B cell (primary cell): ENCODE measurements at regions not wholly inside any gene's neighbourhood (a gene's known extent, or its start where the extent isn't known, plus 50 kb on each side); places are given as distances from the start of the nearest gene placed in this dataset.

Source experiments
- ATAC-seq: fragments of 200-7000 bp; cut with Tn5 transposase; one replicate; pipeline ENCODE4 v1.10.0; 2021; ENCODE audit warnings: low read depth, mild to moderate bottlenecking, moderate number of reproducible peaks, moderate library complexity
- CTCF ChIA-PET: fragments of 350-600 bp; sonication (Branson Sonifier 250); formaldehyde crosslinking; loops from one replicate; lab custom pipeline; 2021; ENCODE audit warnings: antibody characterized with exemption, inconsistent platforms; lab: Charles Lee
- POLR2A ChIA-PET: fragments of 350-600 bp; sonication (Branson Sonifier 250); formaldehyde crosslinking; loops from one replicate; lab custom pipeline; 2021; ENCODE audit warnings: antibody characterized with exemption; lab: Charles Lee
- DNase-seq: peaks from one replicate; pipeline ENCODE4 v3.0.0; 2013
- H2AFZ ChIP-seq: 2 replicates; pipeline ENCODE4 v1.6.1; 2012; ENCODE audit warnings: mild to moderate bottlenecking, low read depth, low read length; ENCODE audit not compliant: insufficient read depth, poor library complexity, severe bottlenecking
- H3K27ac ChIP-seq, 2 donors: 1 replicate in 1 of 2; 2 replicates in 1 of 2; pipeline ENCODE4 v1.5.1; 2012 to 2013; ENCODE audit warnings: low read length in 2 of 2, mild to moderate bottlenecking in 2 of 2, moderate library complexity in 1 of 2
- H3K27me3 ChIP-seq, 4 experiments: fragments of 200-600 bp in 1 of 4; sonication (generic) in 1 of 4; replicated peaks in 1 of 4; 1 replicate in 2 of 4; 2 replicates in 2 of 4; pipeline versions ENCODE4 v1.6.1 to v1.7.0; 2013 to 2016; ENCODE audit warnings: low read length in 3 of 4, mild to moderate bottlenecking in 2 of 4, mixed read lengths in 1 of 4, moderate library complexity in 1 of 4; ENCODE audit not compliant: insufficient read depth in 4 of 4, control insufficient read depth in 3 of 4; ENCODE audit errors: control extremely low read depth in 1 of 4
- H3K36me3 ChIP-seq, 2 experiments: replicated peaks in 1 of 2; 1 replicate in 1 of 2; 2 replicates in 1 of 2; pipeline versions ENCODE4 v1.6.1 to v1.7.1; 2013; ENCODE audit warnings: low read length in 1 of 2; ENCODE audit not compliant: insufficient read depth in 2 of 2, control insufficient read depth in 1 of 2; ENCODE audit errors: control extremely low read depth in 1 of 2, extremely low read depth in 1 of 2
- H3K4me1 ChIP-seq, 2 donors: fragments of 200-600 bp in 1 of 2; sonication (generic) in 1 of 2; 1 replicate in 1 of 2; 2 replicates in 1 of 2; pipeline versions ENCODE4 v1.5.1 to v1.6.1; 2013 to 2017; ENCODE audit warnings: low read length in 2 of 2; ENCODE audit not compliant: control insufficient read depth in 2 of 2, insufficient read depth in 2 of 2
- H3K4me2 ChIP-seq: replicated peaks from 2 replicates; pipeline ENCODE3; 2012; ENCODE audit warnings: mild to moderate bottlenecking, low read depth, low read length; ENCODE audit not compliant: poor library complexity, severe bottlenecking
- H3K4me3 ChIP-seq, 5 experiments: fragments of 200-600 bp in 1 of 5; sonication (generic) in 1 of 5; 1 replicate in 3 of 5; 2 replicates in 2 of 5; pipeline versions ENCODE4 v1.5.1 to v1.7.0; 2011 to 2016; ENCODE audit warnings: low read length in 4 of 5, mild to moderate bottlenecking in 4 of 5, low read depth in 2 of 5, control low read depth in 1 of 5, moderate library complexity in 1 of 5; ENCODE audit not compliant: insufficient read depth in 1 of 5; ENCODE audit errors: control extremely low read depth in 1 of 5, extremely low read depth in 1 of 5
- H3K79me2 ChIP-seq: fragments of 200-600 bp; sonication (generic); one replicate; pipeline ENCODE4 v1.6.0; 2016; ENCODE audit warnings: low read length; ENCODE audit not compliant: control insufficient read depth, insufficient read depth
- H3K9ac ChIP-seq: fragments of 200-600 bp; sonication (generic); 2 replicates; pipeline ENCODE4 v1.6.1; 2017; ENCODE audit warnings: mild to moderate bottlenecking, low read length, moderate library complexity
- H3K9me3 ChIP-seq, 3 donors: one replicate each; pipeline versions ENCODE4 v1.6.1 to v1.7.1; 2013; ENCODE audit warnings: low read length in 2 of 3; ENCODE audit not compliant: control insufficient read depth in 2 of 3, insufficient read depth in 1 of 3; ENCODE audit errors: control extremely low read depth in 1 of 3
- H4K20me1 ChIP-seq: 2 replicates; pipeline ENCODE4 v1.6.0; 2012; ENCODE audit warnings: mild to moderate bottlenecking, low read length; ENCODE audit not compliant: insufficient read depth, control insufficient read depth, poor library complexity, severe bottlenecking
- H3K27ac Mint-ChIP-seq: one replicate; pipeline ENCODE4 v1.8.0; 2021; ENCODE audit warnings: mixed read lengths
- H3K27me3 Mint-ChIP-seq: one replicate; pipeline ENCODE4 v1.8.0; 2021; ENCODE audit warnings: mixed read lengths
- H3K4me1 Mint-ChIP-seq: one replicate; pipeline ENCODE4 v1.8.0; 2021; ENCODE audit warnings: mixed read lengths
- H3K4me3 Mint-ChIP-seq: one replicate; pipeline ENCODE4 v1.8.0; 2021; ENCODE audit warnings: mixed read lengths
- H3K9me3 Mint-ChIP-seq: one replicate; pipeline ENCODE4 v1.8.0; 2022; ENCODE audit warnings: mixed read lengths; ENCODE audit not compliant: insufficient read depth
- CTCF ChIP-seq: fragments of 200-600 bp; IDR thresholded peaks from one replicate; pipeline ENCODE4 v1.8.0; 2022; ENCODE audit warnings: antibody characterized with exemption, mild to moderate bottlenecking
- EZH2 ChIP-seq: IDR thresholded peaks from 2 replicates; pipeline ENCODE4 v1.6.1; 2012; ENCODE audit warnings: borderline replicate concordance, low read depth, mild to moderate bottlenecking, moderate library complexity, low read length; ENCODE audit not compliant: insufficient read depth, poor library complexity, severe bottlenecking
- WGBS: methylation state at CpG from one replicate; pipeline ENCODE4 v1.1.5; 2013; ENCODE audit warnings: missing lambda C conversion rate; ENCODE audit not compliant: insufficient coverage; 5-methylcytosine and 5-hydroxymethylcytosine counted together
- intact Hi-C: fragments of 100-400 bp; cut with micrococcal nuclease; formaldehyde crosslinking; loops from one replicate; pipeline ENCODE4 v1.10.0; 2022

- Mint-ChIP-seq H3K27me3 (no peaks in the 10 kb centered on the region), H3K27ac (no peak overlapping the region), H3K4me3 (no peak overlapping the region), H3K4me1 (no peaks in the 10 kb centered on the region), H3K9me3 (no peaks in the 10 kb centered on the region)
- Histone ChIP-seq H3K4me2 (no peak overlapping the region), H3K36me3 (no peaks in the 10 kb centered on the region), H3K27ac (no peak overlapping the region), H2AFZ (no peak overlapping the region), H3K79me2 (no peaks in the 10 kb centered on the region), H3K4me1 (no peaks in the 10 kb centered on the region), H3K9ac (no peak overlapping the region), H3K9me3 (no peaks in the 10 kb centered on the region), H4K20me1 (no peaks in the 10 kb centered on the region), H3K4me3 (no peak overlapping the region), H3K27me3 (no peaks in the 10 kb centered on the region)
- no peak for TF ChIP-seq EZH2
- no peak for TF ChIP-seq CTCF
- DNase-seq: no peak
- intact Hi-C loops: no loop called here
- ATAC-seq: no peak
- ChIA-PET POLR2A (no interaction called here), CTCF (no interaction called here)
- WGBS: 71% methylated on average over 2 of the region's 4 CpGs
These were observed 62.1 kb downstream of the CRPPA start for GRCh38 chr7:16359216-16359615.

- no peaks in the 10 kb centered on the region for H3K27me3 ChIP-seq
- no peak overlapping the region for H3K4me3 Mint-ChIP-seq
- no peak overlapping the region for H3K27ac Mint-ChIP-seq
These were observed 63.4 kb downstream of the CRPPA start for GRCh38 chr7:16357921-16358320.

More at GRCh38 chr7:16357921-16358320, 63.4 kb downstream of the CRPPA start:
- POLR2A ChIA-PET: no interaction called here
- TF ChIP-seq CTCF: no peak
- no peak for TF ChIP-seq EZH2
- Histone ChIP-seq H2AFZ (no peak overlapping the region), H3K4me2 (no peak overlapping the region), H3K79me2 (no peaks in the 10 kb centered on the region), H3K4me1 (no peaks in the 10 kb centered on the region), H3K9me3 (no peaks in the 10 kb centered on the region), H3K36me3 (no peaks in the 10 kb centered on the region), H3K4me3 (no peak overlapping the region), H3K9ac (no peak overlapping the region), H4K20me1 (no peaks in the 10 kb centered on the region), H3K27ac (no peak overlapping the region)
- Mint-ChIP-seq H3K9me3 (no peaks in the 10 kb centered on the region), H3K4me1 (no peaks in the 10 kb centered on the region), H3K27me3 (no peaks in the 10 kb centered on the region)
- CTCF ChIA-PET: no interaction called here
- intact Hi-C loops: no loop called here
- ATAC-seq (no peak), DNase-seq (no peak)
- 98% methylated on average over 2 of the region's 3 CpGs for WGBS
